Cerebellar nuclear complex (tissue), 1 donor: ENCODE measurements at regions not wholly inside any gene's neighbourhood (a gene's known extent, or its start where the extent isn't known, plus 50 kb on each side); places are given as distances from the start of the nearest gene placed in this dataset.

Experiments
- DNase-seq, 2 experiments: peaks; one replicate each; lab custom pipeline; 2025; lab: John Stamatoyannopoulos, UW

DNA sequence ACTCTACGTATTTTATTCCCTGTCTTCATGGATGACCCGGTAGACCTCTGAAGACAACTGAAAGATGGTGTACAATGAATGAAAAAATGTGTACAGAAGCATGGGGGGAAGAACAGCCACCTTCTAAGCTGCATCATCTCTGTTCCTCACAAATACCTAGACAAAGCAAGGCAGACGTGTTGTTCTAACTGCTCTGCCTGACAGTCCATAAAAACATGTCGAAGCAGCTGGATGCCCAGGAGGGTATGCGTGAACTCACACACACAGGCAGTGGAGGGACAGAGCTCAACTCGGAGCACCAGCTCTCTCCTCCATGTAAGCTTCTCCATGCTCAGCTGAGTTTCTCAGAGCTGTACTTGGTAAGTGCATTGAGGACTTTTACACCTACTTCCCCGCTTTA is 327.4 kb downstream of the CTTN start:
- no peak for DNase-seq

DNA sequence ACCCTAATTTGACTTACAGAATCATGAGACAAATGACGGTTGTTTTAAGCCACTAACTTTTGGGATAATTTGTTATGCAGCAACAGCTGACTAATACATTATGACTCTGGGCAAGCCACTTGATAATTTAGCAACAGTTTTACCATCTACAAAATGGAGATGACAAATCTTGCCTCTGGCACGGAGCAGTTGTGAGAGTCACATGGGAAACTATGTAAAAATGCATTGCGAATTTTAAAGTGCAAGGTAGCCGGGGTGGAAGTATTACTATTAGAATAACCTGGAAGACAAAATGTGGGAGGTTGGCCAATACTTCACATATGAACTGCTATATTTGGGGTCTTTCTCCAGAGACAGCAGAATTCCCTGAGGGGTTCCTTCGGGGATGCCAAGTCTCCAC is 328.7 kb downstream of the CTTN start:
- no peak for DNase-seq

DNA sequence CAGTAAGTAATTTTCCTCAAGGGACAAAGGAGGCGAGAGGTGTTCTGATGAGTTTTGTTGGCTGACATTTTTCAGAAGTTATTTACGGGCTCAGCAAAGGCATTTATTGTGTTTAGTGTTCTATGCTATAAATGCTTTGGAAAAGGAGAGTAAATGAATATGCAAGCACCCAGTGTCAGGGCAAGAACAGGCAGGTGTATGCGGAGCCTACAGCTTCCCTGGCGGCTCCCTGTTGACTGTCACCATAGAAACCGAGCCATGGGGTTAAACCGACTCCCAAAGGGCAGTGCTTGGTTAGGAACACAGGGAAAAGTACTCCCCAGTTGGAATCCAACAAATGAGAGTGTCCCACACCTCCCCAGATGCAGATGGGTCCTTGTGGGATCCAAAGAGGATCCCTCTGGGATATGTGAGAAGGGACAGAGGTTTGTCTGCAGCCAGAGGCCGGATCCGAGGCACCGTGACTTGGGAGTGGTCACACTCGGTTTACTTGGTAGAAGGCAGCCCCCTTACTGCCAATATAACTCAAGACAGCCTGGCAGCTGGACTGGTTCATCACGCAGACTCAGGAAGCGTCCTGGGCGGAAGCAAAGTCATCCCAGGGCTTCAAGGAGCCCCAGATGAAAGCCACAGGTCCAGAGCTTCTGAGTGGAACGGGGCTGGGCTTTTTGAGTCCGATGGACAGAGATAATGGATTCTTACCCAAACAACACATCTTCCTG is 329.7 kb downstream of the CTTN start:
- DNase-seq: no peak

DNA sequence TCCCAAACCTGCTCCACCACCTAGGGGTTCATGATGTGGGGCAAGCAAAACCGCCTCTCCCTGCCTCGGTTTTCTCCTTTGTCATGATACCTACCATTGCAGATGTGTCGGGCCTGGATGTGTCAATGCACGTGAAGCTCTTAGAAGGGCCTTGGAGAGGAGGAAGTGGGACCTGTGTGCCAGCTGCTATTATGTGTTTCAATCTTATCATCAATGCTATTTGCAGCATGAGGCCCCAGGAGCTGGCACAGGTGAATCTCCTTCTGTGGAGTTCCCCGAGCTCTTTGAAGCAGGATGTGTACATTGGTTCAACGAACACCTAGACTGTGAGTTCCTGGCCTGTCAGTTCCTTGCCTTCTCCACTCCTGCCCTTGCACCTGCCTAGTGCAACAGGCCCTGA is 331.6 kb downstream of the CTTN start:
- no peak for DNase-seq

DNA sequence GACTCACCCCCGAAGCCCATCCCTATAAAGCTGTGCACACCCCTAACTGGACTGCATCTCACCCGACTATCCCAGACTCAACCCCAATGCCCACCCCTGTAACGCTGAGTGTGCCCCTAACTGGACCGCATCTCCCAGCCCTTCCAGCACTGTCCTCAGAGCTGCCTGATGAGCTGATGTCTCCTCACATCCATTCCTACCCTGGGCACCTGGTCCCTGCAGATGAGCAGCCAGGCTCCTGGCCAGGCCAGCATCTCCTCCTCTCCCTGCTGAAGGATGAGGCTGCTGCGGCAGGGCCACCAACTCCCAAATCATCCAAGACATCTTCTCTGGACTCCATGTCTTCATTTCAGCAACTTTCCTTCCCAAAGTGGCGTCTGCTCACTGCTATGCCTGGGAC is 332.1 kb downstream of the CTTN start:
- no peak for DNase-seq

DNA sequence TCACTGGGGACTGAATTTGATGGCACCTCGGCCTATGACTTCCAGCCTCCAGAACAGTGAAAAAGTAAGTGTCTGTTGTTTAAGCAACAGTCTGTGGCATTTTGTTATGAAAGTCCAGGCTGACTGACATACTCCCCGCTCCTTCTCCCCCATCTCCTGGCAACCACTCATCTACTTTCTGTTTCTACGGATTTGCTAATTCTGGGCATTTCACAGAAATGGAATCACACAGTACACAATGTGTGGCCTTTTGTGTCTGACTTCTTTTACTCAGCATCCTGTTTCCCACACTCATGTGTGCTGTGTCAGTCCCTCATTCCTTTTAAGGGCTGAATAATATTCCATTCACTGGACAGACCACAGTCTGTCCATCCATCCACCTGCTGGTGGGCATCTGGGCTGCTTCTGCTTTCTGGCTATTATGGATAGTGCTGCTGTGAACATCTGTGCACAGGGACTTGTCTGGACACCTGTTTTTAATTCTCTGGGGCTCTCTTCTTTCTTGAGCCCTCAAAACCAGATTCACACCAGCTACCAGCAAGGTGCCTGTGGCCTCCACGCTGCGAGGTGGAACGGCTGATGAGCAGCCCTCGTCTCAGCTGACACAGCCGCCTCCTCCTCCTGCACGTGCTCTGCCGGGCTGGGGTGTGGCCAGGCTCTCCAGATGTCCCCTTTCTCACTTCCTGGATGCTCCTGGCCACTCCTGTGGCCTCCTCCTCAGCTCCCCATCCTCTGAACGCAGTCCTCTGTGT is 333.1 kb downstream of the CTTN start:
- no peak for DNase-seq

DNA sequence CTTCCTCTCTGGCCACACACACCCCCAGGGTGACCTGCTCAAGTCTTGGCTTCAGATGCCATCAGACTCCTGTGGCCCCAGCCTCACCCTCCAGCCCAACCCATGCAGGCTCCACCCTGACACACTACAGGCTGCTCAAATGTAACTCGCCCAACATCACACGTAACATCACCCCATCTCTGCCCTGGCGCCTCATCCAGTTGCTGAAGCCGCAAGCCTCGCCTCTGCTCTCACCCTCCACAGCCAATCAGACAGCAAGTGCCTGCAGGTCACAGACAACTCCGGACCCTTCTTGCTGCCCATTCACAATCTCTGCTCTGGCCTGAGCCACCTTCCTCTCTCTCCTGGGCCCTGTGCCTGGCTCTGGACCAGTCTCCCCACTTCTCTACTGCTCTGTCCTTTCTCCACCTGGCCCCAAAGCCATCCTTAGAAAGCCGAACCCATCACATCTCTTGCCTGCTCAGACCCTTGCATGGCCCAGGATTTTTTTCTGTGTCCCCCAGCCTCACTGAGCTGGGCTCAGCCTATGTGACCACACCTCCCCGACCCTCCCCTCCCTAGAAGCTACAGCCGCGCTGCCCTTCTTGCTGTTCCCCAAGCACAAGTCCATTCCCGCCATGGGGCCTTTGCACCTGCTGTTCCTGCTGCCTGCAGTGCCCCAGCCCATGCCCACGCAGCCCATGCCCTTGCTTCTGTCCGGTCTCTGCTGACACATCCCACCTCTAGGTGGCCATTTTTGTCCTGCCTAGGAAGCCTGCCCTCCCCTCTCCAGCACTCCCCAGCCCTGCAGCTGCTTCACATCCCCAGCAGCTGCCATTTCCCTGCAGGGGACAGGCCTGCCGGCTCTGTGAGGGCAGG is 333.9 kb downstream of the CTTN start:
- DNase-seq: no peak

DNA sequence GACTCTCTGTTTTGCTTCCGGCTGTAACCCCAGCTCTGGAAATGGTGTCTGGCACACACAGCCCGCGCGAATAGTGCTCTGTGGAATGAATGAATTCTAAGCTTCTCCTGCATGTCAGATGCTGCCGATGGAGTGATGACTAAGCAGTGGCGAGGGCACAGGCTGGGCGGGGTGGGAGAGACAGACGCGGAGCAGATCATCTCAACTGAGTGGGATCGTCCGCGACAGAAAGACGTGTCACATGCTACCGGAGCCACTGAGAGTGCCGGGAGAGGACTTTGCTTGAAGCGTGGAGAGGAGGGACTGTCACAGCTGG is 334.5 kb downstream of the CTTN start:
- DNase-seq: no peak

DNA sequence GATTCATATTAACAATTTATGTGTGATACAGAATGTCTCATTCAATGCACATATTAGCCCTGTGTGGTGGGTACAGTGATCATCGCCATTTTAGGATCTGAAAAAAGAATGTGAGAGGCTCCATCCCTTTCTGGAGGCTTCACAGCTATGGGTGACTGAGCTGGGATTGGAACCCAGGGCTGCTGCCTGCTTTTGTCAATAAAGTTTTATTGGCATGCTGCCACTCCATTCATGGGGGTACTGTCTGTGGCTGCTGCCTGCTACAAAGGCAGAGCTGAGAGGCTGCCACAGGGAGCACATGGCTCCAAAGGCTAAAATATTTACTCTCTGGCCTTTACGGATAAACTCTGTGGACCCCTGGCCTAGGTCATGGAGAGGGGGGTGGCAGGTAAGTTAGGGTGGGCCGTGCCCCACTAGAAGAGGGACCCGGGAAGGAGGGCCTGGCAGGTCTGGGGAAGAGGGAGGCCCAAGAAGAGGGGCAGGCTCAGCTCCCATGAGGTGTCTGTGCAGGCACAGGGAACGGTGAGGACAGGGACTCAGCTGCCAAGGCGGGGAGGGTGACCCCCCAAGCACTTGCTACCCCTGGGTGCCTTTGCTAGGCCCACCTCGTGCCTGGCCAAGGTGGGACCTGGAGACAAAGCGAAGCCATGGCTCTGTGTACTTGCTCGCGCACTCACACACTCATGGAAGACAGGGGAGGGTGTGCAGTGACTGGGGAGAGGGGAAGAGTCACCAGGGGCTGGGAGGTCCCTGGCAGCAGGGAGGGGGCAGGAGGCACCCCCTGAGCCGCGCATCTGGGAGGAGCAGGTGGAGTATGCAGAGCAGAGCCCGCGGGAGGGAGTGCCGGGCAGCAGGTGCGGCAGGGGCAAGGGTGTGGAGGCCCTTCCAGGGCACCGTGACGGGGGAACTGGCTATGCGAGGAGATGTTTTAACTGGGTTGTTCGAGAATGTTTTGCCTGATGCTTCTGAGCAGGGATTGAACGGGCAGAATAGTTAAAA is 335.3 kb downstream of the CTTN start:
- no peak for DNase-seq

DNA sequence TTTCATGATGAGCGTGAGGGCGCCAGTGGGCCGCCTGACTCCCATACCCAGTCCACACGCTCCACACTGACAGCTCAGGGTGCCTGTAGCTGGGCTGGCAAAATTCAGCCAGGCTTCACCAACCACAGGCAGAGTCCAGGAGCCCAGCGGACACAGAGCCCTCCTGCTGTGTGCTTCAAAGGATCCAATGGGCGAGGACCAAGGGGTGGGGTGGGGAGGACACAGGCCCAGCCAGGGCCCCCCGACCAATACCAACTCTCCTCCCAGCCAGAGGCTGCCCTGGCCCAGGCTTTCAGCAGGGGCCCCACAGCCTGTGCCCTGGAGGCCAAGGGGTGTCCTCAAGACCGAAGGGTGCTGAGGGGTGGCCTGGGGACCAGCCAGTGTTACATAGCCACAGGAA is 336.1 kb downstream of the CTTN start:
- DNase-seq: no peak

DNA sequence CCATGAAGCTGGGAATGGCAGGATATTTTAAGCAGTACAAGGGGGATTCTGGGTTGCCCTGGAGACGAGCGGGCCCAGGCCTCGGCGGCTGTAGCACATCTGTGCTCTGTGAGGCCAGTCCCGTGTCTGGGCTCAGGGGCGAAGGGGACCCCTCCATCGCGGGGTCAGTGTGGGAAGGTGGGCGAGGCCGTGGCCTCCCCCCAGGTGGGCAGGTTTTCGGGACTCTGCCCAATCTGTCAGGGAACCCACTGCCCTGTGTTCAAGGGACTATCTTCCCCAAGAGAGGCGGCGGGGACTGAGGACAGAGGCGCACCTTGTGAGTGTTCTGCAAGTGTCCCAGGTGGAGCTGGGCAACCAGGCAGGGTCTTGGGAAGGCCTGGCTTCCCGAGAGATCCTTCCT is 336.6 kb downstream of the CTTN start:
- no peak for DNase-seq

DNA sequence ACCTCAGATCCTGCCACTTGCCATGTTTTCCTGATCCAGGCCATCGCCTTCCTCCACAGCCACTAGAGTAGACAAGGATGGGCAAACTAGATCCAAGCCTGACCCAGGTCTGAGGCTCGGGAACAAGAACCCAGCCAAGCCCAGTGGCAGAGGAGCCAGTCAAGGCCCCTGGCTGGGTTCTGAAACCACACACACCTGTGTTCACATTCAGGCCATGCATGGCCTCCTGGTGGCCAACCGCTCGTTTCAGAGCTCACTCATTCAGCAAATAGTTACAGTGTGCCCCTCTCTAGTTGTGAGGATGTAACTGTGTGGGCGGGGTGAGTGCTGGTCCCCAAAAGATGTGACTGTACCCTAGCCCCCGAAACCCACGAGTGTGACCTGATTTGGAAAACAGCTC is 337.6 kb downstream of the CTTN start:
- DNase-seq: no peak

DNA sequence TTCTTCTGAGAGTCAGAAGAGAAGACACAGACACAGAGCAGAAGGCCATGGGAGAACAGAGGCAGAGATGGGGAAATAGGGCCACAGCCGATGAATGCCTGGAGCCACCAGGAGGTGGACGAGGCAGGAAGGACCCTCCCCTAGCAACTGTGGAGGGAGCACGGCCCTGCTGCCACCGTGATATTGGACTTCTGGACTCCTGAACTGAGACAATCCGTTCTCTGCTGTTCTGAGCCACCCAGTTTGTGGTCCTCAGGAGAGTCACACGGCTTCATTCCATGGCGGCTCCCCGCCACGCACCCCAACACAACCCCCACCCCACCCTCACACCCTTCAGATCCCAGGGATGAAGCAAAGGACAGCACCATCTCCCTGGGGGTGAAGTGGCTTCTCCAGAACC is 338.1 kb downstream of the CTTN start:
- no peak for DNase-seq

DNA sequence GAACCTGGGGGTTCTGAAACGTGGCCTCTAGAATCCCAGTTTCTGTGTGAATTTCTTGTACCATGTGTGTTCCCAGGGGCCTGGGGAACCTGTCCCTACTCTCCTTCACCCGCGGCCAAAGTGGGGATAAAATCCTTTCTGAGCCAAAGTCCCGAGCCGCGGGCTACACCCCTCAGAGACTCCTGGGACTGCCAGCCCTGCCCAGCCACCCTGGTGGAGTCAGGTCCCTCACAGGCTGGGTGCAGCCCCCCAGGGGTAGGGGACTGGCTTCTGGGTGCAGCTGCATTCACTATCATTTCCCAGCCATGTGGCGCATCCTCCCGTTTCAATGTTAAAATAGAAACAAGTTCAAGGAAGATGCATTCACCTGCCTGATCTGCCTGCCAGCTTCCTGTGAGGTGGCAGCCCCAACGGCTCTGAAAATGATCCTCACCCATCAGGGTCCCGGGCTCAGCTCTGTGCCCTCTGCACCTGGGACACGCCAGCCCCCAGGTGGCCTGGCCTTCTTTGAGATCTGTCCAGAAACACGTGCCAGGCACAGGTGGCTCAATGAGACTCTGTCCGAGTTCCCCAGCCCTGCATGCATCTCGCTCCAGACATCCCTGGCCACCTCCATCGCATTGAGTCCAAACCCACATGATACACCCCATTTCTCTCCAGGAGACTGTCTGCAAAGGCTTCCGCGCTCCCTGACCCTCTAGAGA is 338.8 kb downstream of the CTTN start:
- DNase-seq: no peak

DNA sequence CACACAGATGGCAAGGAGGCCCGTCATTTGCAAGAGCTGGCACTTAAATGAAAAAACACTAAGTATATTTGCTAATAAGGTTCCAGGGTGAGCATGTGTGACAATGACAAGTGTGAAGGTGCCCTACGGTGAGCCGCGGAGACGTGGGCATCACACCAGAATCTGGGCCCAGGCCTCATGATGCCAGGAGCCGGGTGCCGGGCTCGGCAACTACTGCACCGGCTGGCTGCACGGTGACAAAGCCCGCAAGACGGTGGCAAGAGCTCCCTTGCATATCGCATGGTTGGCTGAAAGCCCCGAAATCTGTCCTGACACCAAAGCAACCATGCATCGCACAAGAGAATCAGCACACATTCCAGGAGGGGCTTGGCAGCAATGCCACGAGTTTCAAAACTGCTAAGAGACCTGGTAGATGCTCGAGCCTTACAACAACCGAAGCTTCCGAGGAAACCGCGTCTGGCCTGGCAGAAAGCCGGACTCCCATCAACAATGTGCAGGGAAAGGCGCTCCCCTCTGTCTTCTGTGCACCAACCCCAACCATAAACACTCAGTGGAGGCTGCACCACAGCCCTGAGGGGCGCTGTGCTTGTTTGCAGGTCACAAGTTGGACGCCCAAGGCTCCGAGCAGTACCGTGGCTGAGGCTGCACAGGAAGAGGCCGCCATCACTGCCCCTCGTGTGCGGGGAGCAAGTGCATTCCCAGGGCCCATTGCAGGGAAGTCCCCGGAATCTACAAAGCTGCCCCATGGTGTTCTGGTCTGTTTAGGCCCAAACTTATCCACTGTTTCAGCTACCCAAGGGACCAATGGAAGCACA is 339.7 kb downstream of the CTTN start:
- DNase-seq: no peak

DNA sequence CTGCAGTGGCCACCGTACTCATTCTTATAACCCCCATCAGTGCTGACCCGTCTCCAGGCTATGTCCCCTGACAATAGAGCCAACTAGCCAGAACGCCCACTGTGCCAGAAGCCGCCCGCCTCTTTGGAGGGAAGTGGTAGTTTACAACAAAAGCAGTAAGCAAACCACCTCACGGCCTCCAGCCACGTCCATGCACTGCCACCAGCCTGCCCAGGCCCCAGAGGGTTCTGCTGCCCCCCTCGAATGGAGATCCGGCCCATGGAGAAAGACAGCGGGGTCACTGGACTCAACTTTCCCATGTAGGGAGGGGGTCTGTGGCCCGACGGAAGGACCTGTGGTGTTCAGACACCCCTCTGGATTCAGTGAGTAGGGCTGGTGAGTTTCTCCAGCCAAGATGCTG is 340.3 kb downstream of the CTTN start:
- no peak for DNase-seq

DNA sequence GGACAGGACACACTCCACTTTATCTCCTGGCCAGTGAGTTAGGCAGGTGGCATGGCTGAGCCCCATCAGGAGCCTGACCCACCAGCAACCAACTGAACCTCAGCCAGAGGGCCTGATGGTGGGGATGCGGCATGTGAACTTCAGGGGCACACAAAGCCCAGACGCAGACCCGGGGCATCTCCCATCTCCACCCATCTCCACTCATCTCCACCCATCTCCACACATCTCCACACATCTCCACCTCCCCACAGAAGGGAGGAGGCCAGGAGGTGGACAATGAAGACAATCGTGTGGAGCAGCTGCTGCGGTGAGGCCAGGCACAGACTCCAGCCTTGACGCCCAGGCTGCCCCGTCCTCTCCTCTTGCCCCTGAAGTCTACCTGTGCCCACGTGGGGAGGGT is 340.8 kb downstream of the CTTN start:
- no peak for DNase-seq

DNA sequence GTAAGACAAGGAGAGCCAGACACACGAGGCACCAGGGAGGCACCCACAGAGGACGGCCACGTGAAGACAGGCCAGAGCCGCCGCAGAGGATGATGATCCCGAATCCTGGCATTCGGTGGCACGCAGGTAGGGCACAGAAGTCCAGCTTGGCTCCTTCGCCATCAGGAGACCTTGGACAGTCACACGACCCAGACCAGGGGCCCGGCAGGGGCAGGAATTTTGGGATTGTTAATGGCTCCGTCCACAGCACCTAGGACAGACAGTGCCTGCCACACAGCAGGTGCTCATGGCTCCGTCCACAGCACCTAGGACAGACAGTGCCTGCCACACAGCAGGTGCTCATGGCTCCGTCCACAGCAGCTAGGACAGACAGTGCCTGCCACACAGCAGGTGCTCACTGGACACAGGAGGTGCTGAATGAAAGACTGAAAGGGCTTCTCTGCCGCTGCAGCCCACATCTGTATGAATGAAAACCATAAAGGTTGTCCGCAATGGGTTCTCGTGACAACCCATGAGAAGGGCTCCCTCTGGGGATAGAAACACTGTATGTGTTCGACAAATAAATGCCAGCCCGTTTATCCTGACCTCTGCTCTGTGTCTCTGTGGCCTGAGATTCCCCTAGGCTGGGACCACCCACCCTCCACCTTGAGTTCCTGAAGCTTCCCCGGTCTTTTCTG is 341.6 kb downstream of the CTTN start:
- DNase-seq: no peak

DNA sequence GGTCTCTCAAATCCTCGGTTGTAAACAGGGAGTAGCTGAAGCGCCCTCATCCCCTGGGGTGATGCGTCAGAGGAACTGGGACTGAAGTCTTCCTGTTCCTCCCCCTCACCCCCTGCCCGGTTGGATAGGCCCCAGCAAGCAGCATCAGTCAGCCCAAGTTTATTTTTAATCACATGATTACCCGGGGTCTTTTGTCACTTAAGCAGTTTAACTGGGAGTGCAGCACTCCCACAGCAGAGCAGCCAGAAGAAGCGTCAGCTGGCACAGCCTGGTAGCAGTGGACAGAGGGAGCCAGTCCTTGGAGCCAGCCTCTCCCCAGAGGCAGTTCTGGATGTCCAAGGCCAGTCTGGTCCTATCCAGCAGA is 342.1 kb downstream of the CTTN start:
- DNase-seq: no peak

DNA sequence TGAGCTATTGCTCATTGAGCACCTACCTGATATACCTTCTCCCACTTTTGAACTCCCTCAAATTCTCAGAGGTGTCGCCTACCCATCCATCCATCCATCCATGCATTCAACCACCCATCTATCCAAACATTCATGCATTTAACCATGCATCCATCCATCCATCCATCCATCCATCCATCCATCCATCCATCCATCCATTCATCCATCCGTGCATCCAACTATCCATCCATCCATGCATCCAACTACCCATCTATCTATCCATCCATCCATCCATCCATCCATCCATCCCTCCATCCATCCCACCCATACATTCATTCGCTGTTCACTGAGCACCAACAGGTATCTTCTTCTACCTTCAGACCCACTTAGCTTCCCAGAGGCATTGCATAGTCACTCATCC is 342.8 kb downstream of the CTTN start:
- no peak for DNase-seq
